Activated CD4-positive, alpha-beta T cell treated with anti-CD3 and anti-CD28 coated beads, Interleukin-2, amount 10 ng/mL, durations not matched to agents 24 days and 14 days (primary cell): ENCODE measurements at regions not wholly inside any gene's neighbourhood (a gene's known extent, or its start where the extent isn't known, plus 50 kb on each side); places are given as distances from the start of the nearest gene placed in this dataset.
"Not testable (repeated sequence)": the region's sequence is repeated elsewhere in the genome, so short reads cannot be mapped to it uniquely, and the experiment has no call there.

ENCODE experiments used
- DNase-seq: peaks from one replicate; pipeline ENCODE4 v3.0.0; 2022
- H3K27ac Mint-ChIP-seq: one replicate; pipeline ENCODE4 v1.8.0; 2022; ENCODE audit warnings: mild to moderate bottlenecking, mixed read lengths
- H3K27me3 Mint-ChIP-seq: one replicate; pipeline ENCODE4 v1.8.0; 2022; ENCODE audit warnings: mixed read lengths
- H3K36me3 Mint-ChIP-seq: one replicate; pipeline ENCODE4 v1.8.0; 2022; ENCODE audit warnings: low read depth, mild to moderate bottlenecking, mixed read lengths
- H3K4me1 Mint-ChIP-seq: one replicate; pipeline ENCODE4 v1.8.0; 2021; ENCODE audit warnings: mixed read lengths
- H3K4me3 Mint-ChIP-seq: one replicate; pipeline ENCODE4 v1.8.0; 2022; ENCODE audit warnings: mild to moderate bottlenecking, moderate library complexity, mixed read lengths
- H3K9me3 Mint-ChIP-seq: one replicate; pipeline ENCODE4 v1.8.0; 2021; ENCODE audit warnings: mixed read lengths
- intact Hi-C: fragments of 100-400 bp; cut with micrococcal nuclease; formaldehyde crosslinking; loops from one replicate; pipeline ENCODE4 v1.15.1; 2023

DNA sequence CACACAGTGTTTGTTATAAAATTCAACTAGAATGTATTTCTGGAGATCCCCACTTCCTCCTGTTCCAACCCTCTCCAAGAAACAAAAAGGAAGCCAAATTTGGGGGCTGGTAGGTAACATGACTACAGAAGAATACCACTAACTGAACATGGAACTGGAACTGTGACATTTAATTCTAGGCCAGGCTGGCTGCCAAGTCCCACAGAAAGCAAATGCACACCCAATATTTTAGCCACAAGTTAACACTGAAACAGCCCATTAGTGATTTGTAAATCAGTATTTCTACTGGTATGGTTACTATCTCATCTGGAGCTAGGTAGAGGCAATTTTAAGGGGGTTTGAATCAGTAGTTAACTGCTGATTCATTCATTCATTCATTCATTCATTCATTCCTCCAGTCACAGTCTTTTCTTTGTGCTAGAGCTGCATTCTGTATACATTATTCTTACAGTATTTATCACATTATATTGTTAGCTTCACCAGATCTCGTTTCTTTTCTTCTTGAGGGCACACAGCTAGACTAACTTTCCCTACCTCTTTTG, 131.7 kb upstream of the GDNF start:
- Mint-ChIP-seq H3K9me3 (no peaks in the 10 kb centered on the region), H3K27me3 (peaks cover 3% of the 10 kb centered on the region), H3K36me3 (no peaks in the 10 kb centered on the region), H3K4me1 (no peaks in the 10 kb centered on the region), H3K27ac (no peak overlapping the region), H3K4me3 (no peak overlapping the region)
- no peak for DNase-seq
- intact Hi-C loops, result no loop called here

DNA sequence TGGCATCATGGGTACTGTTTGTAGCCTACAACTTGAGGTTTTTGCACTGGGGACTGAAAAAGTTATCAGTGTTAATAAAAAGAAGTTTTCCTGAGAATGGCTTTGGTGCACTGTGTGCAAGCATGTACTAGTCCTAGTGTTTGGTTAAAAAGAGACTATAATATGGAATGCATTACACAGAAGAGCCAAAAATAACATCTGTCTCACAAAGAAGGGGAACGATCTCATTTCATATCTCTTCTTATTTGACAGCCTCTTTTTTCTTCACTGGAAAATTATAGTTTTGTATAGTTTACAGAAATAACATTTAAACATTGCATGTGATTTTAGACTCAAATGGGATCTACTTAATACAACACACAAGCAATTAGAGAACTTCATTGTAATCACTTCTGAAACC, 127.0 kb upstream of the GDNF start:
- Mint-ChIP-seq H3K4me3 (no peak overlapping the region), H3K4me1 (no peaks in the 10 kb centered on the region), H3K36me3 (no peaks in the 10 kb centered on the region), H3K9me3 (no peaks in the 10 kb centered on the region), H3K27ac (no peak overlapping the region), H3K27me3 (peaks cover 3% of the 10 kb centered on the region)
- DNase-seq, result no peak
- intact Hi-C loops, result no loop called here

- no peak overlapping the region for H3K27ac Mint-ChIP-seq
- no peaks in the 10 kb centered on the region for H3K9me3 Mint-ChIP-seq
- no peak for DNase-seq
- intact Hi-C loops, result no loop called here
- H3K4me3 Mint-ChIP-seq, result no peak overlapping the region
- no peaks in the 10 kb centered on the region for H3K4me1 Mint-ChIP-seq
- no peaks in the 10 kb centered on the region for H3K36me3 Mint-ChIP-seq
- H3K27me3 Mint-ChIP-seq, result peaks cover 3% of the 10 kb centered on the region
These were observed 126.5 kb upstream of the GDNF start for GRCh38 chr5:37966291-37966690.

DNA sequence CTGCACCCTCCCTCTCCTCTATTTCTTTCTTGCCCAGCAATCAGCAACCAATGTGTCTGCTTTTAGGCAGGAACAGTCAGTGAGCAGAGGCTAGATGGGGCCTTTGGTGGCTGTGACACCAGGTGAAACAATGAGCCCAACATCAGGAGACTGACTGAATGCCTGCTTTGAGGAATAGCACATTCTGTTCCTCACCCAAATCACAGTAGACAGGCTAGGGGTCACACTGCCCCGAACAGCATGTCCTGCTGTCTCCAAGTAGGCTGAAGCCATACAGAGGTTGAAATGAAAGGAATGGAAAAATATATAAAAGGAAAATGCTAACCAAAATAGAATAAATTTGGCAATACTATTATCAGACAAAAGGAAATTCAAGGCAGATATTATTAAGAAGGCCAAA, 122.5 kb upstream of the GDNF start:
- Mint-ChIP-seq H3K4me3 (no peak overlapping the region), H3K4me1 (no peaks in the 10 kb centered on the region), H3K36me3 (no peaks in the 10 kb centered on the region), H3K27ac (no peak overlapping the region), H3K27me3 (peaks cover 2% of the 10 kb centered on the region), H3K9me3 (peaks cover 11% of the 10 kb centered on the region)
- intact Hi-C loops, result no loop called here
- no peak for DNase-seq

DNA sequence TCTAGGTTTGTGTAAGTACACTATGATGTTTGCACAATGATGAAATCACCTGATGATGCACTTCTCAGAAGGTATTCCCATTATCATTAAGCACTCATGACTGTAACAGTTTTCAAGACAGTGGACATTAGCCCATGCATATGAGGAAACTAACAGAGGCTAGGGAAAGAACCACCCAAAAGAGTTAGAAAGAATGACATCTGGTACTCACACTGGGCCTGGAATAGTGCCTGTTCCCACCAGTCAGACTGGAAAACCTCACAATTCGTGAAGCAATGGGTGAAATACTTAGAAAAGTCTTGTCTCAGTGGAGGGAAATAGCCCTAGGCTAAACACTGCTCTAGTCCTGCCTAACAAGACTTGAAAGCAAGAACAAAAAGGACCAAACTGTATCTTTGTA, 117.4 kb upstream of the GDNF start:
- no peaks in the 10 kb centered on the region for H3K27me3 Mint-ChIP-seq
- no peaks in the 10 kb centered on the region for H3K4me1 Mint-ChIP-seq
- no peak overlapping the region for H3K27ac Mint-ChIP-seq
- no peaks in the 10 kb centered on the region for H3K36me3 Mint-ChIP-seq
- intact Hi-C loops, result no loop called here
- H3K4me3 Mint-ChIP-seq, result no peak overlapping the region
- peaks cover 11% of the 10 kb centered on the region for H3K9me3 Mint-ChIP-seq
- DNase-seq, result no peak

- DNase-seq, result no peak
- Mint-ChIP-seq H3K4me1 (no peaks in the 10 kb centered on the region), H3K9me3 (peaks cover 11% of the 10 kb centered on the region), H3K4me3 (no peak overlapping the region), H3K27me3 (no peaks in the 10 kb centered on the region), H3K36me3 (no peaks in the 10 kb centered on the region), H3K27ac (no peak overlapping the region)
- intact Hi-C loops, result no loop called here
These were observed 115.9 kb upstream of the GDNF start for GRCh38 chr5:37955748-37956147.

GRCh38 chr5:37954561-37954960, 114.7 kb upstream of the GDNF start:
- intact Hi-C loops, result no loop called here
- no peaks in the 10 kb centered on the region for H3K27me3 Mint-ChIP-seq
- peaks cover 9% of the 10 kb centered on the region for H3K9me3 Mint-ChIP-seq
- DNase-seq, result no peak
- H3K4me1 Mint-ChIP-seq, result no peaks in the 10 kb centered on the region
- no peak overlapping the region for H3K27ac Mint-ChIP-seq
- no peaks in the 10 kb centered on the region for H3K36me3 Mint-ChIP-seq
- H3K4me3 Mint-ChIP-seq, result no peak overlapping the region

- Mint-ChIP-seq H3K27me3 (no peaks in the 10 kb centered on the region), H3K9me3 (no peaks in the 10 kb centered on the region), H3K4me1 (no peaks in the 10 kb centered on the region), H3K4me3 (no peak overlapping the region), H3K36me3 (no peaks in the 10 kb centered on the region), H3K27ac (no peak overlapping the region)
- intact Hi-C loops, result no loop called here
- DNase-seq, result no peak
These were observed 112.3 kb upstream of the GDNF start for GRCh38 chr5:37951946-37952721.

GRCh38 chr5:37950436-37950835, 110.6 kb upstream of the GDNF start:
- intact Hi-C loops, result no loop called here
- H3K4me3 Mint-ChIP-seq, result no peak overlapping the region
- H3K27me3 Mint-ChIP-seq, result no peaks in the 10 kb centered on the region
- H3K9me3 Mint-ChIP-seq, result no peaks in the 10 kb centered on the region
- H3K27ac Mint-ChIP-seq, result no peak overlapping the region
- DNase-seq, result no peak
- no peaks in the 10 kb centered on the region for H3K4me1 Mint-ChIP-seq
- H3K36me3 Mint-ChIP-seq, result no peaks in the 10 kb centered on the region

GRCh38 chr5:37945446-37945845, 105.6 kb upstream of the GDNF start:
- no peak overlapping the region for H3K27ac Mint-ChIP-seq
- no peaks in the 10 kb centered on the region for H3K27me3 Mint-ChIP-seq
- H3K4me3 Mint-ChIP-seq, result no peak overlapping the region
- H3K4me1 Mint-ChIP-seq, result no peaks in the 10 kb centered on the region
- intact Hi-C loops, result no loop called here
- DNase-seq, result no peak
- peaks cover 4% of the 10 kb centered on the region for H3K9me3 Mint-ChIP-seq
- H3K36me3 Mint-ChIP-seq, result no peaks in the 10 kb centered on the region

DNA sequence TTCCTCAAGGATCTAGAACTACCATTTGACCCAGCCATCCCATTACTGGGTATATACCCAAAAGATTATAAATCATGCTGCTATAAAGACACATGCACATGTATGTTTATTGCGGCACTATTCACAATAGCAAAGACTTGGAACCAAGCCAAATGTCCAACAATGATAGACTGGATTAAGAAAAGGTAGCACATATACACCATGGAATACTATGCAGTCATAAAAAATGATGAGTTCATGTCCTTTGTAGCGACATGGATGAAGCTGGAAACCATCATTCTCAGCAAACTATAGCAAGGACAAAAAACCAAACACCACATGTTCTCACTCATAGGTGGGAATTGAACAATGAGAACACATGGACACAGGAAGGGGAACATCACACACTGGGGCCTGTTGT, 103.3 kb upstream of the GDNF start:
- H3K9me3 Mint-ChIP-seq, intact Hi-C loops, DNase-seq, H3K27ac Mint-ChIP-seq, H3K27me3 Mint-ChIP-seq, H3K4me3 Mint-ChIP-seq, H3K4me1 Mint-ChIP-seq, H3K36me3 Mint-ChIP-seq: not testable (repeated sequence)

DNA sequence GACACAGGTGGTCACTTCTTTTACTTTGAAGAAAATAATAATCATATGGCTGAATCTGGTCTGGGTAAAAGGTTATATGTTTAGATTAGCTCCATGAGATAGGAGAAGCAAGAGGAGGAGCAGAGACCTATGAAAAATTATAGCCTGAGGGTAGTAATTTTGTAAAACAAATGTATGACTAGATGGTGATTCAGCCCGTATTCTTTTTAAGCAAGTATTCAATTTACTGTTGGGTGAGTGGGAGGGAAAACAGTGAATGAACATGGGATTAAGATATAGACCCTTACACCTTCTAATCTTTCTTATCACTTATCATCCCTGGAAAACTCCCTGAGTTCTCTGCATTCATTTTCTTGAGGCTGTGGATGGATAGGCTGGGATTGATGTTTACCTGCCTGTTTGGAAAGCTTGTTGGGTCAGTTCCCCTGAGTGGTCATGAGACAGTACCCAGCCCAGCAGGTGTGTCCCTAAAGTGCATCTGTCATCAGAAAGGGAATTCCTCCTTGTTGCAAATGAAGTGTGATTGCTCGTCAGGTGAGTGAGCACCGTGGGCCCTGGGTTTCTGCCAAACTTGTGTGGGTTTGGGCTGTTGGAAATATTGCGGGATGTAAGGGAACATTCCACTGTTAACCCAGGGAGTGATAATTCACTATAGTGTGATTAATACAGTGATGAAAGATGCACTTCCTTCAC, 101.2 kb upstream of the GDNF start:
- H3K9me3 Mint-ChIP-seq, result peaks cover 4% of the 10 kb centered on the region
- H3K4me3 Mint-ChIP-seq, result no peak overlapping the region
- intact Hi-C loops, result no loop called here
- no peaks in the 10 kb centered on the region for H3K27me3 Mint-ChIP-seq
- H3K36me3 Mint-ChIP-seq, result no peaks in the 10 kb centered on the region
- no peak for DNase-seq
- H3K27ac Mint-ChIP-seq, result no peak overlapping the region
- no peaks in the 10 kb centered on the region for H3K4me1 Mint-ChIP-seq

GRCh38 chr5:37938861-37939260, 99.0 kb upstream of the GDNF start:
- no peaks in the 10 kb centered on the region for H3K36me3 Mint-ChIP-seq
- intact Hi-C loops, result no loop called here
- no peaks in the 10 kb centered on the region for H3K27me3 Mint-ChIP-seq
- H3K9me3 Mint-ChIP-seq, result peaks cover 4% of the 10 kb centered on the region
- no peak overlapping the region for H3K27ac Mint-ChIP-seq
- H3K4me1 Mint-ChIP-seq, result no peaks in the 10 kb centered on the region
- no peak overlapping the region for H3K4me3 Mint-ChIP-seq
- DNase-seq, result no peak

DNA sequence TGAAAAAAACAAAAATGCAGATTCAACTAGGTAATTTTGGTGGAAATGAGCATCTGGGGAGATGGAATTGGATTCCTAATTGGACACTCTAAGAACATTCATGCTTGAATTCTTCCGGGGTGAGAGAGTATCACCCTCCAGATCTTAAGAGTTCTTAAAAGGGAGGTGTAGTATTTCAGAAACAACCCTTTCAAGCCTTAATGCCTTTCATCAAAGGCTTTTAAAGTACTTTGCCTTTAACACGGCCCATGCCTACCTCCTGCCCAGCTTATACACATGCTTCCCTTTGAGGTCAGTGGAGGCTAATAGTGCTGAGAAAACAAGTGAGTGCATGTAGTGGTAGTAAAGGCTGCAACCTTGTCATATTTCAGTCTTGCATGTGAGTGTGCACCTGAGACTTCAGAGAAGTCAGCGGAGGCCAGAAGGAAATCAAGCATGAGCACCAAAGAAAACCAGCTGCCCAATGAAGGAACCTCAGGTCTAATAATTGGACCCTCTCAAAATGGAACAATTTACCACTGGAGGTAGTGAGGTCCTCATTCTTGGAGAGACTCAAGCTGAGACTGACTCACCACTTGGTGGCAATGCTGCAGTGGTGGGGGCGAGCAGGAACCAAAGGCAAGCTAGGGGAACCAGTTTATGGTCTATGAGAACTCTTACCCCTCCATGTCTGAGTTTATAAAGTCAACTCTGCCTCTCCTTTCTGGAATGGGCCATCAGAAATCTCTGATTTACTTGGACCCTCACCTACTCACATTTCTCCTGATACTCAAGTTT, 98.4 kb upstream of the GDNF start:
- H3K36me3 Mint-ChIP-seq, result no peaks in the 10 kb centered on the region
- no peak for DNase-seq
- H3K27ac Mint-ChIP-seq, result no peak overlapping the region
- H3K4me3 Mint-ChIP-seq, result no peak overlapping the region
- H3K27me3 Mint-ChIP-seq, result no peaks in the 10 kb centered on the region
- H3K4me1 Mint-ChIP-seq, result no peaks in the 10 kb centered on the region
- peaks cover 4% of the 10 kb centered on the region for H3K9me3 Mint-ChIP-seq
- intact Hi-C loops, result no loop called here
